Caco-2 (cell line): ENCODE measurements at regions not wholly inside any gene's neighbourhood (a gene's known extent, or its start where the extent isn't known, plus 50 kb on each side); places are given as distances from the start of the nearest gene placed in this dataset.

ENCODE experiments used
- BruUV-seq: library from RNA; stranded (reverse); fragments of 400-500 nt; replicated peaks from 2 replicates; lab custom pipeline; 2021; lab: Mats Ljungman, UMichigan
- CTCF ChIA-PET: fragments of 300-600 bp; sonication (Branson Sonifier 250); formaldehyde crosslinking; loops from one replicate; lab custom pipeline; 2022; ENCODE audit warnings: antibody characterized with exemption; lab: Charles Lee
- POLR2A ChIA-PET: fragments of 300-600 bp; sonication (Branson Sonifier 250); formaldehyde crosslinking; loops from one replicate; lab custom pipeline; 2022; ENCODE audit warnings: antibody characterized with exemption; lab: Charles Lee
- DNase-seq, 2 experiments: peaks; one replicate each; pipeline versions ENCODE4 v3.0.0 to v3.0.0-alpha.2; 2020 to 2022
- H3K27me3 ChIP-seq: replicated peaks from 2 replicates; pipeline ENCODE4 v1.6.0; 2011; ENCODE audit warnings: low read length; ENCODE audit not compliant: control insufficient read depth, insufficient read depth
- H3K36me3 ChIP-seq: 2 replicates; pipeline ENCODE4 v1.5.1; 2011; ENCODE audit warnings: low read length; ENCODE audit not compliant: control insufficient read depth, insufficient read depth
- H3K4me1 ChIP-seq: fragments of 250-450 bp; sonication (Bioruptor Pico); 2 replicates; pipeline ENCODE4 v1.5.1; 2020; ENCODE audit warnings: mild to moderate bottlenecking
- H3K4me3 ChIP-seq: 2 replicates; pipeline ENCODE4 v1.5.1; 2011; ENCODE audit warnings: low read depth, mild to moderate bottlenecking, control low read depth, low read length
- H3K9me3 ChIP-seq: fragments of 250-450 bp; sonication (Bioruptor Pico); 2 replicates; pipeline ENCODE4 v1.5.1; 2020; ENCODE audit warnings: mild to moderate bottlenecking, moderate library complexity
- H3K27ac Mint-ChIP-seq: one replicate; pipeline ENCODE4 v1.8.0; 2022; ENCODE audit warnings: mixed read lengths; ENCODE audit not compliant: unreplicated experiment
- H3K27me3 Mint-ChIP-seq: one replicate; pipeline ENCODE4 v1.8.0; 2022; ENCODE audit warnings: mixed read lengths; ENCODE audit not compliant: insufficient read depth, unreplicated experiment
- H3K36me3 Mint-ChIP-seq: one replicate; pipeline ENCODE4 v1.8.0; 2022; ENCODE audit warnings: mild to moderate bottlenecking, mixed read lengths; ENCODE audit not compliant: insufficient read depth, unreplicated experiment
- H3K4me1 Mint-ChIP-seq: one replicate; pipeline ENCODE4 v1.8.0; 2022; ENCODE audit warnings: low read depth, mixed read lengths; ENCODE audit not compliant: unreplicated experiment
- H3K4me3 Mint-ChIP-seq: one replicate; pipeline ENCODE4 v1.8.0; 2022; ENCODE audit warnings: mild to moderate bottlenecking, moderate library complexity, mixed read lengths; ENCODE audit not compliant: unreplicated experiment
- H3K9me3 Mint-ChIP-seq: one replicate; pipeline ENCODE4 v1.8.0; 2022; ENCODE audit warnings: mixed read lengths; ENCODE audit not compliant: unreplicated experiment
- CTCF ChIP-seq, 2 experiments: fragments of 200-600 bp in 1 of 2; IDR thresholded peaks; 1 replicate in 1 of 2; 2 replicates in 1 of 2; pipeline versions ENCODE4 v1.5.1 to v1.8.0; 2011 to 2022; ENCODE audit warnings: antibody characterized with exemption in 1 of 2, control low read depth in 1 of 2, inconsistent platforms in 1 of 2, low read depth in 1 of 2, low read length in 1 of 2, mild to moderate bottlenecking in 1 of 2, moderate library complexity in 1 of 2; ENCODE audit not compliant: insufficient read depth in 1 of 2, severe bottlenecking in 1 of 2, unreplicated experiment in 1 of 2
- intact Hi-C: fragments of 100-400 bp; cut with micrococcal nuclease; formaldehyde crosslinking; loops from one replicate; pipeline ENCODE4 v1.10.0; 2022; ENCODE audit not compliant: unreplicated experiment

DNA sequence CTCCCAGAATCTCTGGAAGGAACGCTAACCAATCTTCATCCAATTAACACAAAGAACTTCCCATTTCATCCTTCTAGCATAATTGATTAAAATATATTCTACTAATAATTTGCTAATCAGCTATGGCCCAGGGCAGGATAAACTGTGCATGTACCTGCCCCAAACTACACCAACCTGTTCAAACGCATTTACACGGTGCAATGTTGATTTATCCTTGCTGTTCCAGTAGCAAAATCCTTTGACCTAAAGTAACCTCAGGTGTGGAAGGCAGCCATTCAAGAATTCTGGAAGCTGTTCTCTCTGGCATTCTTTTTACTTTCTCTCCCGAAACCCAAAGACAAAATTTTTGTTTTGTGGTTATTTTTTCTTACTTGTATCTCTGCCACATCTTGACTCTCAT lies 309.4 kb downstream of the ZNF674 start:
- Mint-ChIP-seq H3K4me1 (no peaks in the 10 kb centered on the region), H3K36me3 (no peaks in the 10 kb centered on the region), H3K27ac (no peak overlapping the region), H3K4me3 (no peak overlapping the region), H3K9me3 (no peaks in the 10 kb centered on the region), H3K27me3 (no peaks in the 10 kb centered on the region)
- intact Hi-C loops, result no loop called here
- ChIA-PET POLR2A (no interaction called here), CTCF (no interaction called here)
- Histone ChIP-seq H3K27me3 (no peaks in the 10 kb centered on the region), H3K4me1 (no peaks in the 10 kb centered on the region), H3K4me3 (no peak overlapping the region), H3K9me3 (no peaks in the 10 kb centered on the region), H3K36me3 (no peaks in the 10 kb centered on the region)
- TF ChIP-seq CTCF (IDR thresholded peaks at IDR 0.05; ENCODE audit: insufficient read depth in 1 of 2, low read depth in 1 of 2, low read length in 1 of 2, severe bottlenecking in 1 of 2, unreplicated experiment in 1 of 2), result no peak
- DNase-seq, result no peak
- BruUV-seq, result no TSS peak

GRCh38 chrX:46234775-46235174 lies 310.4 kb downstream of the ZNF674 start:
- no peak for DNase-seq
- Histone ChIP-seq H3K27me3 (no peaks in the 10 kb centered on the region), H3K4me1 (no peaks in the 10 kb centered on the region), H3K4me3 (no peak overlapping the region), H3K36me3 (no peaks in the 10 kb centered on the region), H3K9me3 (no peaks in the 10 kb centered on the region)
- no peaks in the 10 kb centered on the region for H3K9me3 Mint-ChIP-seq
- no peak overlapping the region for H3K27ac Mint-ChIP-seq
- no peaks in the 10 kb centered on the region for H3K4me1 Mint-ChIP-seq
- no peak overlapping the region for H3K4me3 Mint-ChIP-seq
- H3K36me3 Mint-ChIP-seq, result no peaks in the 10 kb centered on the region
- CTCF ChIA-PET, result no interaction called here
- POLR2A ChIA-PET, result no interaction called here
- BruUV-seq, result no TSS peak
- no peaks in the 10 kb centered on the region for H3K27me3 Mint-ChIP-seq
- intact Hi-C loops, result no loop called here
- no peak for TF ChIP-seq CTCF (IDR thresholded peaks at IDR 0.05; ENCODE audit: insufficient read depth in 1 of 2, low read depth in 1 of 2, low read length in 1 of 2, severe bottlenecking in 1 of 2, unreplicated experiment in 1 of 2)

GRCh38 chrX:46228389-46228788 lies 316.8 kb downstream of the ZNF674 start:
- no peaks in the 10 kb centered on the region for H3K36me3 Mint-ChIP-seq
- no TSS peak for BruUV-seq
- ChIA-PET CTCF (no interaction called here), POLR2A (no interaction called here)
- Histone ChIP-seq H3K4me3 (no peak overlapping the region), H3K27me3 (no peaks in the 10 kb centered on the region), H3K36me3 (no peaks in the 10 kb centered on the region), H3K4me1 (no peaks in the 10 kb centered on the region), H3K9me3 (no peaks in the 10 kb centered on the region)
- intact Hi-C loops, result no loop called here
- no peak overlapping the region for H3K27ac Mint-ChIP-seq
- no peaks in the 10 kb centered on the region for H3K9me3 Mint-ChIP-seq
- H3K4me1 Mint-ChIP-seq, result no peaks in the 10 kb centered on the region
- DNase-seq, result no peak
- no peaks in the 10 kb centered on the region for H3K27me3 Mint-ChIP-seq
- TF ChIP-seq CTCF (IDR thresholded peaks at IDR 0.05; ENCODE audit: insufficient read depth in 1 of 2, low read depth in 1 of 2, low read length in 1 of 2, severe bottlenecking in 1 of 2, unreplicated experiment in 1 of 2), result no peak
- no peak overlapping the region for H3K4me3 Mint-ChIP-seq
